AG10803 (cell line): ENCODE measurements at regions not wholly inside any gene's neighbourhood (a gene's known extent, or its start where the extent isn't known, plus 50 kb on each side); places are given as distances from the start of the nearest gene placed in this dataset.
"Not testable (repeated sequence)": the region's sequence is repeated elsewhere in the genome, so short reads cannot be mapped to it uniquely, and the experiment has no call there.

Experiments used
- DNase-seq: peaks from one replicate; pipeline ENCODE4 v3.0.0; 2010; ENCODE audit warnings: low read depth
- H3K4me3 ChIP-seq: 2 replicates; pipeline ENCODE4 v1.5.1; 2011; ENCODE audit warnings: mild to moderate bottlenecking, low read length, control low read depth
- CTCF ChIP-seq: conservative IDR thresholded peaks from 2 replicates; pipeline ENCODE4 v1.5.1; 2011; ENCODE audit warnings: mild to moderate bottlenecking, low read length, control low read depth, inconsistent platforms

- TF ChIP-seq CTCF, result no peak
- no peak for DNase-seq
- H3K4me3 ChIP-seq, result no peak overlapping the region
These were observed 2120.6 kb upstream of the RAG2 start for GRCh38 chr11:38718659-38719058.

GRCh38 chr11:38718049-38718448, 2120.0 kb upstream of the RAG2 start:
- H3K4me3 ChIP-seq, result no peak overlapping the region
- no peak for DNase-seq
- no peak for TF ChIP-seq CTCF

- no peak overlapping the region for H3K4me3 ChIP-seq
- DNase-seq, result no peak
- TF ChIP-seq CTCF, result no peak
These were observed 2113.1 kb upstream of the RAG2 start for GRCh38 chr11:38711110-38711509.

GRCh38 chr11:38710262-38710661, 2112.2 kb upstream of the RAG2 start:
- TF ChIP-seq CTCF, result no peak
- H3K4me3 ChIP-seq, result no peak overlapping the region
- DNase-seq, result no peak

GRCh38 chr11:38700111-38700510, 2102.1 kb upstream of the RAG2 start:
- DNase-seq, result no peak

GRCh38 chr11:38693306-38693705, 2095.3 kb upstream of the RAG2 start:
- no peak overlapping the region for H3K4me3 ChIP-seq
- no peak for TF ChIP-seq CTCF
- DNase-seq, result no peak

More at GRCh38 chr11:38700111-38700510, 2102.1 kb upstream of the RAG2 start:
- no peak overlapping the region for H3K4me3 ChIP-seq
- TF ChIP-seq CTCF, result no peak

GRCh38 chr11:38690211-38690610, 2092.2 kb upstream of the RAG2 start:
- not testable (repeated sequence) for DNase-seq, H3K4me3 ChIP-seq

GRCh38 chr11:38687008-38687407, 2089.0 kb upstream of the RAG2 start:
- no peak for DNase-seq
- no peak for TF ChIP-seq CTCF
- no peak overlapping the region for H3K4me3 ChIP-seq
